ENCODE measurements at regions not wholly inside any gene's neighbourhood (a gene's known extent, or its start where the extent isn't known, plus 50 kb on each side); places are given as distances from the start of the nearest gene placed in this dataset.

DNA sequence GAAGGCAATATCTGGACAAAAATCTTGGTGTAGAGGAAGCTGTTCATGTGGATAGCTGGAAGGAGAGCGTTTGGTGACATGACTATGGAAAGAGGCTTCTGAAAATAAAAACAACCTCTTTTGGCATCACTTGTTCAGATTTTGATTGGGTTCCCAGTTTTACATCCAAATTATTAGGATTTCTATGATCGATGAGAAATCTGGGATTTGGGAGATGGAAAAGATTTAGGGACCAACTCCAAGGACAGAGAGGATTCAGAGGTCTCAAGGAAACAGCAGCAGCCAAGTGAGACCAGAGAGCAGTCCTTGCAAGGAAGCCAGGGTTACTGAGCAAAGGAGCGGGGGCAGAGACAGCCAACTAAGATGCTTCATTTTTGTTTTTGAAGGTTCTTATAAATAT lies 441.7 kb downstream of the TRIB2 start:
- TF ChIP-seq, protein P1, sequence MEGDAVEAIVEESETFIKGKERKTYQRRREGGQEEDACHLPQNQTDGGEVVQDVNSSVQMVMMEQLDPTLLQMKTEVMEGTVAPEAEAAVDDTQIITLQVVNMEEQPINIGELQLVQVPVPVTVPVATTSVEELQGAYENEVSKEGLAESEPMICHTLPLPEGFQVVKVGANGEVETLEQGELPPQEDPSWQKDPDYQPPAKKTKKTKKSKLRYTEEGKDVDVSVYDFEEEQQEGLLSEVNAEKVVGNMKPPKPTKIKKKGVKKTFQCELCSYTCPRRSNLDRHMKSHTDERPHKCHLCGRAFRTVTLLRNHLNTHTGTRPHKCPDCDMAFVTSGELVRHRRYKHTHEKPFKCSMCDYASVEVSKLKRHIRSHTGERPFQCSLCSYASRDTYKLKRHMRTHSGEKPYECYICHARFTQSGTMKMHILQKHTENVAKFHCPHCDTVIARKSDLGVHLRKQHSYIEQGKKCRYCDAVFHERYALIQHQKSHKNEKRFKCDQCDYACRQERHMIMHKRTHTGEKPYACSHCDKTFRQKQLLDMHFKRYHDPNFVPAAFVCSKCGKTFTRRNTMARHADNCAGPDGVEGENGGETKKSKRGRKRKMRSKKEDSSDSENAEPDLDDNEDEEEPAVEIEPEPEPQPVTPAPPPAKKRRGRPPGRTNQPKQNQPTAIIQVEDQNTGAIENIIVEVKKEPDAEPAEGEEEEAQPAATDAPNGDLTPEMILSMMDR (IDR thresholded peaks at IDR 0.05; ENCODE audit: low read depth, low read length, poor library complexity, severe bottlenecking) = no peak
- TF ChIP-seq EZH2phosphoT487 (IDR thresholded peaks at IDR 0.05; ENCODE audit: borderline replicate concordance, low read length) = no peak

All from DOHH2 (cell line).